ENCODE measurements at regions not wholly inside any gene's neighbourhood (a gene's known extent, or its start where the extent isn't known, plus 50 kb on each side); places are given as distances from the start of the nearest gene placed in this dataset.

- DNase-seq (ENCODE audit: low spot score) = no peak
- Histone ChIP-seq H3K36me3 (ENCODE audit: control insufficient read depth in 4 of 4, insufficient read depth in 3 of 4, low read depth in 1 of 4, low read length in 3 of 4) (peaks cover 0 to 3% (median 0%) of the 10 kb centered on the region in 4 donors), H3K4me1 (ENCODE audit: control insufficient read depth in 4 of 4, insufficient read depth in 4 of 4, low read length in 3 of 4) (no peaks in the 10 kb centered on the region), H3K4me3 (ENCODE audit: low read depth in 1 of 3, low read length in 3 of 3) (no peak overlapping the region), H3K27me3 (ENCODE audit: control insufficient read depth in 4 of 4, insufficient read depth in 4 of 4, low read length in 3 of 4) (no peaks in the 10 kb centered on the region), H3K27ac (ENCODE audit: low read depth in 1 of 2, low read length in 2 of 2) (no peak overlapping the region), H3K9ac (ENCODE audit: low read depth in 1 of 2, low read length in 2 of 2) (no peak overlapping the region), H3K9me3 (ENCODE audit: control insufficient read depth in 4 of 4, low read length in 3 of 4) (peaks cover 0 to 4% (median 0%) of the 10 kb centered on the region in 4 donors)
- TF ChIP-seq, protein P1, sequence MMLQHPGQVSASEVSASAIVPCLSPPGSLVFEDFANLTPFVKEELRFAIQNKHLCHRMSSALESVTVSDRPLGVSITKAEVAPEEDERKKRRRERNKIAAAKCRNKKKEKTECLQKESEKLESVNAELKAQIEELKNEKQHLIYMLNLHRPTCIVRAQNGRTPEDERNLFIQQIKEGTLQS (IDR thresholded peaks at IDR 0.05) = no peak
- TF ChIP-seq, protein P2, sequence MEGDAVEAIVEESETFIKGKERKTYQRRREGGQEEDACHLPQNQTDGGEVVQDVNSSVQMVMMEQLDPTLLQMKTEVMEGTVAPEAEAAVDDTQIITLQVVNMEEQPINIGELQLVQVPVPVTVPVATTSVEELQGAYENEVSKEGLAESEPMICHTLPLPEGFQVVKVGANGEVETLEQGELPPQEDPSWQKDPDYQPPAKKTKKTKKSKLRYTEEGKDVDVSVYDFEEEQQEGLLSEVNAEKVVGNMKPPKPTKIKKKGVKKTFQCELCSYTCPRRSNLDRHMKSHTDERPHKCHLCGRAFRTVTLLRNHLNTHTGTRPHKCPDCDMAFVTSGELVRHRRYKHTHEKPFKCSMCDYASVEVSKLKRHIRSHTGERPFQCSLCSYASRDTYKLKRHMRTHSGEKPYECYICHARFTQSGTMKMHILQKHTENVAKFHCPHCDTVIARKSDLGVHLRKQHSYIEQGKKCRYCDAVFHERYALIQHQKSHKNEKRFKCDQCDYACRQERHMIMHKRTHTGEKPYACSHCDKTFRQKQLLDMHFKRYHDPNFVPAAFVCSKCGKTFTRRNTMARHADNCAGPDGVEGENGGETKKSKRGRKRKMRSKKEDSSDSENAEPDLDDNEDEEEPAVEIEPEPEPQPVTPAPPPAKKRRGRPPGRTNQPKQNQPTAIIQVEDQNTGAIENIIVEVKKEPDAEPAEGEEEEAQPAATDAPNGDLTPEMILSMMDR (IDR thresholded peaks at IDR 0.05; ENCODE audit: low read depth, low read length, missing input control) = no peak
- TF ChIP-seq TAF1 (conservative IDR thresholded peaks at IDR 0.05) (no peak), RAD21 (IDR thresholded peaks at IDR 0.05) (no peak), SP1 (IDR thresholded peaks at IDR 0.05) (no peak), HNF4G (IDR thresholded peaks at IDR 0.05) (no peak), JUND (IDR thresholded peaks at IDR 0.05) (no peak), GABPA (IDR thresholded peaks at IDR 0.05 in 1 of 2, conservative IDR thresholded peaks at IDR 0.05 in 1 of 2) (no peak), ZBTB33 (IDR thresholded peaks at IDR 0.05) (no peak)
- TF ChIP-seq, protein P3, sequence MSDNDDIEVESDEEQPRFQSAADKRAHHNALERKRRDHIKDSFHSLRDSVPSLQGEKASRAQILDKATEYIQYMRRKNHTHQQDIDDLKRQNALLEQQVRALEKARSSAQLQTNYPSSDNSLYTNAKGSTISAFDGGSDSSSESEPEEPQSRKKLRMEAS (IDR thresholded peaks at IDR 0.05) = no peak
- 95% methylated on average over 10 of the region's 10 CpGs for WGBS
Observed at GRCh38 chr11:70933981-70934583, 318.3 kb downstream of the SHANK2 start.

GRCh38 chr11:70935006-70935768 is 317.2 kb downstream of the SHANK2 start:
- Histone ChIP-seq H3K27ac (ENCODE audit: low read depth in 1 of 2, low read length in 2 of 2) (no peak overlapping the region), H3K9ac (ENCODE audit: low read depth in 1 of 2, low read length in 2 of 2) (no peak overlapping the region), H3K9me3 (ENCODE audit: control insufficient read depth in 4 of 4, low read length in 3 of 4) (peaks cover 0 to 2% (median 0%) of the 10 kb centered on the region in 4 donors), H3K4me3 (ENCODE audit: low read depth in 1 of 3, low read length in 3 of 3) (no peak overlapping the region), H3K36me3 (ENCODE audit: control insufficient read depth in 4 of 4, insufficient read depth in 3 of 4, low read depth in 1 of 4, low read length in 3 of 4) (no peaks in the 10 kb centered on the region), H3K27me3 (ENCODE audit: control insufficient read depth in 4 of 4, insufficient read depth in 4 of 4, low read length in 3 of 4) (no peaks in the 10 kb centered on the region), H3K4me1 (ENCODE audit: control insufficient read depth in 4 of 4, insufficient read depth in 4 of 4, low read length in 3 of 4) (no peaks in the 10 kb centered on the region)
- TF ChIP-seq TAF1 (conservative IDR thresholded peaks at IDR 0.05) (no peak), GABPA (IDR thresholded peaks at IDR 0.05 in 1 of 2, conservative IDR thresholded peaks at IDR 0.05 in 1 of 2) (no peak), NR2F2 (IDR thresholded peaks at IDR 0.05) (no peak), RAD21 (IDR thresholded peaks at IDR 0.05) (no peak), FOXA1 (IDR thresholded peaks at IDR 0.05) (no peak), JUND (IDR thresholded peaks at IDR 0.05) (no peak), SP1 (IDR thresholded peaks at IDR 0.05) (no peak)
- TF ChIP-seq, protein P1 (IDR thresholded peaks at IDR 0.05) = no peak
- TF ChIP-seq, protein P2 (IDR thresholded peaks at IDR 0.05; ENCODE audit: low read depth, low read length, missing input control) = no peak
- DNase-seq (ENCODE audit: low spot score) = no peak
- 84% methylated on average over 13 of the region's 13 CpGs for whole genome bisulfite sequencing

All from liver (tissue), 8 donors.